Keratinocyte (primary cell): ENCODE measurements at regions not wholly inside any gene's neighbourhood (a gene's known extent, or its start where the extent isn't known, plus 50 kb on each side); places are given as distances from the start of the nearest gene placed in this dataset.

Experiments used
- CTCF ChIP-seq, 3 experiments: IDR thresholded peaks in 1 of 3; conservative IDR thresholded peaks in 1 of 3; optimal IDR thresholded peaks in 1 of 3; 2 replicates in 2 of 3; 3 replicates in 1 of 3; pipeline versions ENCODE3 to v1.5.1; 2011; ENCODE audit warnings: low read length in 3 of 3, mild to moderate bottlenecking in 3 of 3, moderate library complexity in 2 of 3, control low read depth in 1 of 3, inconsistent platforms in 1 of 3; ENCODE audit not compliant: insufficient read depth in 2 of 3; ENCODE audit errors: extremely low read depth in 1 of 3
- EZH2 ChIP-seq: IDR thresholded peaks from one replicate; pipeline ENCODE4 v1.6.1; 2012; ENCODE audit warnings: inconsistent platforms, mild to moderate bottlenecking, low read length, moderate library complexity

GRCh38 chr1:56220021-56220420, 359.3 kb downstream of the PLPP3 start:
- no peak for TF ChIP-seq CTCF (optimal IDR thresholded peaks at IDR 0.05 in 1 of 3, IDR thresholded peaks at IDR 0.05 in 1 of 3, conservative IDR thresholded peaks at IDR 0.05 in 1 of 3; ENCODE audit: extremely low read depth in 1 of 3, insufficient read depth in 2 of 3, low read length in 3 of 3)
- no peak for TF ChIP-seq EZH2
